ENCODE measurements at regions not wholly inside any gene's neighbourhood (a gene's known extent, or its start where the extent isn't known, plus 50 kb on each side); places are given as distances from the start of the nearest gene placed in this dataset.

GRCh38 chr6:137658287-137658686 lies 164.1 kb upstream of the OLIG3 start:
- Histone ChIP-seq H3K27ac (ENCODE audit: control insufficient read depth, insufficient read depth) (no peak overlapping the region), H3K4me2 (ENCODE audit: control insufficient read depth, insufficient read depth) (no peak overlapping the region), H3K9ac (ENCODE audit: control insufficient read depth, insufficient read depth, low read length) (no peak overlapping the region), H3K4me3 (no peak overlapping the region), H3K4me1 (ENCODE audit: control insufficient read depth, insufficient read depth, low read length) (no peaks in the 10 kb centered on the region), H4K20me1 (ENCODE audit: control insufficient read depth, insufficient read depth) (no peaks in the 10 kb centered on the region), H3K36me3 (ENCODE audit: control insufficient read depth in 2 of 2, insufficient read depth in 2 of 2, low read length in 1 of 2) (no peaks in the 10 kb centered on the region), H3K27me3 (replicated peaks in 1 of 2; ENCODE audit: control insufficient read depth in 2 of 2, insufficient read depth in 2 of 2, low read length in 1 of 2) (no peaks in the 10 kb centered on the region), H2AFZ (ENCODE audit: control insufficient read depth, low read depth, low read length) (no peak overlapping the region), H3K79me2 (ENCODE audit: control insufficient read depth, insufficient read depth, low read length) (no peaks in the 10 kb centered on the region), H3K9me3 (replicated peaks; ENCODE audit: control insufficient read depth, insufficient read depth, low read length) (no peaks in the 10 kb centered on the region)
- ChIA-PET CTCF (interaction anchor here (0.8 to 8.0 kb wide), 17 partner anchors 9 to 564 kb away, joined by 3 to 97 read pairs (median 6); no protein-coding TSS in a partner anchor), SMC1A (ENCODE audit: uncharacterized antibody, unreplicated experiment) (interaction anchor here (0.7 to 15.0 kb wide), 36 partner anchors 7 to 570 kb away, joined by 3 to 236 read pairs (median 5); no protein-coding TSS in a partner anchor), POLR2A (interaction anchor here (0.8 to 3.4 kb wide), 12 partner anchors 8 to 552 kb away, joined by 3 to 24 read pairs (median 4); no protein-coding TSS in a partner anchor), RAD21 (ENCODE audit: unreplicated experiment) (interaction anchor here (0.7 to 7.3 kb wide), 34 partner anchors 7 to 581 kb away, joined by 3 to 68 read pairs (median 5); partner anchors contain the start of genes IFNGR1 and TNFAIP3)
- TF ChIP-seq DPF2 (IDR thresholded peaks at IDR 0.05), result 0 out of 2 replicates have a peak, but pooled peaks have one; percentile 23
- TF ChIP-seq BHLHE40 (IDR thresholded peaks at IDR 0.05; ENCODE audit: borderline replicate concordance in 1 of 2, low read depth in 2 of 2, low read length in 1 of 2), result peak in 1 of 2 experiments; percentile 5; a peak in 1 of 4 replicates
- no peak for TF ChIP-seq REST (IDR thresholded peaks at IDR 0.05; ENCODE audit: low read depth, low read length)
- TF ChIP-seq POU2F2 (IDR thresholded peaks at IDR 0.05; ENCODE audit: borderline replicate concordance, low read depth, low read length), result no peak
- WGBS (ENCODE audit: insufficient coverage, insufficient replicate concordance, low lambda C conversion rate, missing lambda C conversion rate), result 35% methylated on average over 1 of the region's 1 CpG
- in situ Hi-C loops (cut with MboI), result no loop called here
- no peak for FAIRE-seq
- intact Hi-C loops (cut with micrococcal nuclease; ENCODE audit: unreplicated experiment), result no loop called here
- no TSS peak for BruUV-seq (replicated peaks)
- no peak; the same call in 2 of the 3 replicates for ATAC-seq
- DNase-seq (ENCODE audit: low read depth, low spot score), result no peak
